Brain microvascular endothelial cell (primary cell): ENCODE measurements at regions not wholly inside any gene's neighbourhood (a gene's known extent, or its start where the extent isn't known, plus 50 kb on each side); places are given as distances from the start of the nearest gene placed in this dataset.

Source experiments
- DNase-seq: peaks from one replicate; pipeline ENCODE4 v3.0.0-alpha.2; 2020
- H3K27ac ChIP-seq: fragments of 250-450 bp; sonication (Bioruptor Pico); 2 replicates; pipeline ENCODE4 v1.5.1; 2020; ENCODE audit warnings: mild to moderate bottlenecking, moderate library complexity
- H3K27me3 ChIP-seq: fragments of 250-450 bp; sonication (Bioruptor Pico); replicated peaks from 2 replicates; pipeline ENCODE4 v1.5.1; 2020; ENCODE audit warnings: mild to moderate bottlenecking
- H3K36me3 ChIP-seq: fragments of 250-450 bp; sonication (Bioruptor Pico); replicated peaks from 2 replicates; pipeline ENCODE4 v1.5.1; 2020; ENCODE audit warnings: mild to moderate bottlenecking
- H3K4me3 ChIP-seq: 2 replicates; pipeline ENCODE4 v1.5.1; 2011; ENCODE audit warnings: low read depth, mild to moderate bottlenecking, control low read depth, low read length, moderate library complexity
- CTCF ChIP-seq: IDR thresholded peaks from 2 replicates; pipeline ENCODE4 v1.5.1; 2011; ENCODE audit warnings: low read depth, mild to moderate bottlenecking, moderate library complexity, low read length, control low read depth, inconsistent platforms; ENCODE audit errors: missing control alignments
- in situ Hi-C: cut with HindIII; loops from 2 replicates; pipeline ENCODE4 v1.10.0; 2017; ENCODE audit warnings: low sequenced_read_pairs, low pct_ligation_motif_present

- H3K36me3 ChIP-seq: no peaks in the 10 kb centered on the region
- DNase-seq: no peak
- no peak for TF ChIP-seq CTCF
- in situ Hi-C loops: no loop called here
- no peak overlapping the region for H3K4me3 ChIP-seq
- no peak overlapping the region for H3K27ac ChIP-seq
- no peaks in the 10 kb centered on the region for H3K27me3 ChIP-seq
These were observed 214.1 kb upstream of the HS3ST5 start for GRCh38 chr6:114556846-114557488.

GRCh38 chr6:114550316-114550715, 207.5 kb upstream of the HS3ST5 start:
- Histone ChIP-seq H3K27ac (no peak overlapping the region), H3K27me3 (no peaks in the 10 kb centered on the region), H3K36me3 (no peaks in the 10 kb centered on the region), H3K4me3 (no peak overlapping the region)
- in situ Hi-C loops: no loop called here
- no peak for TF ChIP-seq CTCF
- DNase-seq: no peak

GRCh38 chr6:114543696-114544095, 200.9 kb upstream of the HS3ST5 start:
- DNase-seq: no peak
- H3K27ac ChIP-seq: no peak overlapping the region
- in situ Hi-C loops: no loop called here
- no peak overlapping the region for H3K4me3 ChIP-seq
- no peaks in the 10 kb centered on the region for H3K36me3 ChIP-seq
- no peaks in the 10 kb centered on the region for H3K27me3 ChIP-seq
- no peak for TF ChIP-seq CTCF

GRCh38 chr6:114541794-114542193, 199.0 kb upstream of the HS3ST5 start:
- no peak for DNase-seq
- TF ChIP-seq CTCF: no peak
- no peak overlapping the region for H3K27ac ChIP-seq
- H3K4me3 ChIP-seq: no peak overlapping the region
- H3K36me3 ChIP-seq: no peaks in the 10 kb centered on the region
- in situ Hi-C loops: no loop called here
- H3K27me3 ChIP-seq: no peaks in the 10 kb centered on the region

- in situ Hi-C loops: no loop called here
- H3K27ac ChIP-seq: no peak overlapping the region
- DNase-seq: no peak
- no peak for TF ChIP-seq CTCF
- no peaks in the 10 kb centered on the region for H3K27me3 ChIP-seq
- H3K36me3 ChIP-seq: no peaks in the 10 kb centered on the region
- H3K4me3 ChIP-seq: no peak overlapping the region
These were observed 195.2 kb upstream of the HS3ST5 start for GRCh38 chr6:114537977-114538376.

- H3K27ac ChIP-seq: no peak overlapping the region
- no peak for DNase-seq
- in situ Hi-C loops: no loop called here
- no peak overlapping the region for H3K4me3 ChIP-seq
- H3K27me3 ChIP-seq: no peaks in the 10 kb centered on the region
- no peak for TF ChIP-seq CTCF
- H3K36me3 ChIP-seq: no peaks in the 10 kb centered on the region
These were observed 192.0 kb upstream of the HS3ST5 start for GRCh38 chr6:114534813-114535212.
